MM.1S (cell line): ENCODE measurements at regions not wholly inside any gene's neighbourhood (a gene's known extent, or its start where the extent isn't known, plus 50 kb on each side); places are given as distances from the start of the nearest gene placed in this dataset.
"Not testable (repeated sequence)": the region's sequence is repeated elsewhere in the genome, so short reads cannot be mapped to it uniquely, and the experiment has no call there.

ENCODE experiments used
- DNase-seq: peaks from one replicate; pipeline ENCODE4 v3.0.0-alpha.2; 2015
- H2AFZ ChIP-seq: fragments of 300-600 bp; sonication (generic); 2 replicates; pipeline ENCODE4 v1.6.0; 2016; ENCODE audit warnings: antibody characterized with exemption, low read length
- H3F3A ChIP-seq: fragments of 300-600 bp; sonication (generic); 2 replicates; pipeline ENCODE4 v1.6.1; 2016; ENCODE audit warnings: mild to moderate bottlenecking, antibody characterized with exemption, low read length, moderate library complexity, mixed read lengths; ENCODE audit not compliant: insufficient read depth
- H3K27ac ChIP-seq: fragments of 300-600 bp; sonication (generic); 2 replicates; pipeline ENCODE4 v1.5.1; 2016; ENCODE audit warnings: mild to moderate bottlenecking, low read length
- H3K27me3 ChIP-seq: fragments of 300-600 bp; sonication (generic); replicated peaks from 2 replicates; pipeline ENCODE4 v1.6.0; 2016; ENCODE audit warnings: low read length; ENCODE audit not compliant: insufficient read depth
- H3K36me3 ChIP-seq: fragments of 300-600 bp; sonication (generic); replicated peaks from 2 replicates; pipeline ENCODE4 v1.6.1; 2016; ENCODE audit warnings: mild to moderate bottlenecking, low read length, mixed read lengths; ENCODE audit not compliant: insufficient read depth
- H3K4me1 ChIP-seq: fragments of 300-600 bp; sonication (generic); 2 replicates; pipeline ENCODE4 v1.6.1; 2016; ENCODE audit warnings: low read length, mixed read lengths
- H3K4me2 ChIP-seq: fragments of 300-600 bp; sonication (generic); 2 replicates; pipeline ENCODE4 v1.6.0; 2016; ENCODE audit warnings: low read depth, low read length
- H3K4me3 ChIP-seq: fragments of 300-600 bp; sonication (generic); 2 replicates; pipeline ENCODE4 v1.5.1; 2016; ENCODE audit warnings: low read length, mixed read lengths
- H3K79me2 ChIP-seq: fragments of 300-600 bp; sonication (generic); 2 replicates; pipeline ENCODE4 v1.6.1; 2016; ENCODE audit warnings: mixed run types, low read length, mixed read lengths
- H3K9ac ChIP-seq: fragments of 300-600 bp; sonication (generic); 2 replicates; pipeline ENCODE4 v1.6.1; 2016; ENCODE audit warnings: low read length, mixed read lengths
- H3K9me2 ChIP-seq: fragments of 300-600 bp; sonication (generic); replicated peaks from 2 replicates; pipeline ENCODE4 v1.6.1; 2016; ENCODE audit warnings: mild to moderate bottlenecking, low read length, mixed read lengths; ENCODE audit not compliant: insufficient read depth
- H3K9me3 ChIP-seq: fragments of 300-600 bp; sonication (generic); replicated peaks from 2 replicates; pipeline ENCODE4 v1.6.1; 2016; ENCODE audit warnings: mild to moderate bottlenecking, low read length, mixed read lengths; ENCODE audit not compliant: insufficient read depth
- H4K20me1 ChIP-seq: fragments of 300-600 bp; sonication (generic); 2 replicates; pipeline ENCODE4 v1.6.1; 2016; ENCODE audit warnings: mild to moderate bottlenecking, low read length, moderate library complexity, mixed read lengths; ENCODE audit not compliant: insufficient read depth
- CTCF ChIP-seq: fragments of 300-600 bp; sonication (generic); IDR thresholded peaks from 2 replicates; pipeline ENCODE4 v1.5.1; 2016; ENCODE audit warnings: antibody characterized with exemption, low read length, mixed read lengths
- EZH2 ChIP-seq: fragments of 300-600 bp; sonication (generic); optimal IDR thresholded peaks from 2 replicates; pipeline ENCODE3; 2017; ENCODE audit warnings: low read depth, mild to moderate bottlenecking, antibody characterized with exemption, low read length, mixed read lengths
- EZH2phosphoT487 ChIP-seq: fragments of 300-600 bp; sonication (generic); IDR thresholded peaks from 2 replicates; pipeline ENCODE4 v1.6.1; 2018; ENCODE audit warnings: antibody characterized with exemption, low read length

GRCh38 chrX:138877746-138878145, 166.2 kb upstream of the FGF13 start:
- no peaks in the 10 kb centered on the region for H3K36me3 ChIP-seq
- no peaks in the 10 kb centered on the region for H3F3A ChIP-seq
- no peak overlapping the region for H3K4me2 ChIP-seq
- H3K4me1 ChIP-seq: no peaks in the 10 kb centered on the region
- no peaks in the 10 kb centered on the region for H3K9me3 ChIP-seq
- H3K9ac ChIP-seq: no peak overlapping the region
- H3K79me2 ChIP-seq: no peaks in the 10 kb centered on the region
- no peaks in the 10 kb centered on the region for H3K9me2 ChIP-seq
- no peaks in the 10 kb centered on the region for H3K27me3 ChIP-seq
- TF ChIP-seq EZH2phosphoT487: no peak
- no peak for TF ChIP-seq CTCF
- TF ChIP-seq EZH2: no peak
- DNase-seq: no peak
- H4K20me1 ChIP-seq: no peaks in the 10 kb centered on the region
- H2AFZ ChIP-seq: no peak overlapping the region
- no peak overlapping the region for H3K27ac ChIP-seq
- no peak overlapping the region for H3K4me3 ChIP-seq

- Histone ChIP-seq H2AFZ (no peak overlapping the region), H3K9me3 (no peaks in the 10 kb centered on the region), H3K9ac (no peak overlapping the region), H4K20me1 (no peaks in the 10 kb centered on the region), H3K36me3 (no peaks in the 10 kb centered on the region), H3K4me2 (no peak overlapping the region), H3K27ac (no peak overlapping the region), H3K79me2 (no peaks in the 10 kb centered on the region), H3K4me1 (no peaks in the 10 kb centered on the region), H3K4me3 (no peak overlapping the region), H3F3A (no peaks in the 10 kb centered on the region), H3K27me3 (no peaks in the 10 kb centered on the region), H3K9me2 (no peaks in the 10 kb centered on the region)
- TF ChIP-seq EZH2phosphoT487 (no peak), CTCF (no peak)
- DNase-seq: no peak
Measured at GRCh38 chrX:138875472-138875871, 164.0 kb upstream of the FGF13 start.

GRCh38 chrX:138874271-138874935, 162.9 kb upstream of the FGF13 start:
- Histone ChIP-seq H3K9ac (no peak overlapping the region), H3K27ac (no peak overlapping the region), H3K27me3 (no peaks in the 10 kb centered on the region), H4K20me1 (no peaks in the 10 kb centered on the region), H3K36me3 (no peaks in the 10 kb centered on the region), H3K4me1 (no peaks in the 10 kb centered on the region), H2AFZ (no peak overlapping the region), H3K9me3 (no peaks in the 10 kb centered on the region), H3K79me2 (no peaks in the 10 kb centered on the region), H3F3A (no peaks in the 10 kb centered on the region), H3K9me2 (no peaks in the 10 kb centered on the region), H3K4me3 (no peak overlapping the region), H3K4me2 (no peak overlapping the region)
- TF ChIP-seq EZH2 (no peak), EZH2phosphoT487 (no peak), CTCF (no peak)
- DNase-seq: no peak

- H3K9me3 ChIP-seq, H3K4me3 ChIP-seq, H3K36me3 ChIP-seq, H3K9ac ChIP-seq, DNase-seq, H3K9me2 ChIP-seq, H3K79me2 ChIP-seq, H3K4me2 ChIP-seq, H4K20me1 ChIP-seq, H3K4me1 ChIP-seq, H3F3A ChIP-seq, H3K27me3 ChIP-seq, H3K27ac ChIP-seq, H2AFZ ChIP-seq: not testable (repeated sequence)
Measured at GRCh38 chrX:138873640-138874039, 162.1 kb upstream of the FGF13 start.
